Type B pancreatic cell (in vitro differentiated cells): ENCODE measurements at regions not wholly inside any gene's neighbourhood (a gene's known extent, or its start where the extent isn't known, plus 50 kb on each side); places are given as distances from the start of the nearest gene placed in this dataset.

ENCODE experiments used
- DNase-seq: peaks from one replicate; pipeline ENCODE4 v3.0.0; 2021; ENCODE audit warnings: mixed read lengths; ENCODE audit not compliant: unreplicated experiment; ENCODE audit errors: extremely low spot score
- H3K27ac Mint-ChIP-seq: 2 replicates; pipeline ENCODE4 v1.8.0; 2021; ENCODE audit warnings: mild to moderate bottlenecking, mixed read lengths
- H3K27me3 Mint-ChIP-seq: 2 replicates; pipeline ENCODE4 v1.8.0; 2021; ENCODE audit warnings: mixed read lengths
- H3K36me3 Mint-ChIP-seq: 2 replicates; pipeline ENCODE4 v1.8.0; 2021; ENCODE audit warnings: mixed read lengths
- H3K4me1 Mint-ChIP-seq: one replicate; pipeline ENCODE4 v1.8.0; 2021; ENCODE audit warnings: mixed read lengths; ENCODE audit not compliant: unreplicated experiment
- H3K4me3 Mint-ChIP-seq: 2 replicates; pipeline ENCODE4 v1.8.0; 2021; ENCODE audit warnings: mild to moderate bottlenecking, mixed read lengths
- H3K9me3 Mint-ChIP-seq: 2 replicates; pipeline ENCODE4 v1.8.0; 2021; ENCODE audit warnings: mixed read lengths
- TF ChIP-seq, protein P1 (sequence below): fragments of 200-600 bp; sonication (generic); conservative IDR thresholded peaks from 2 replicates; pipeline ENCODE4 v1.5.0; 2021; ENCODE audit warnings: antibody characterized with exemption, mild to moderate bottlenecking

DNA sequence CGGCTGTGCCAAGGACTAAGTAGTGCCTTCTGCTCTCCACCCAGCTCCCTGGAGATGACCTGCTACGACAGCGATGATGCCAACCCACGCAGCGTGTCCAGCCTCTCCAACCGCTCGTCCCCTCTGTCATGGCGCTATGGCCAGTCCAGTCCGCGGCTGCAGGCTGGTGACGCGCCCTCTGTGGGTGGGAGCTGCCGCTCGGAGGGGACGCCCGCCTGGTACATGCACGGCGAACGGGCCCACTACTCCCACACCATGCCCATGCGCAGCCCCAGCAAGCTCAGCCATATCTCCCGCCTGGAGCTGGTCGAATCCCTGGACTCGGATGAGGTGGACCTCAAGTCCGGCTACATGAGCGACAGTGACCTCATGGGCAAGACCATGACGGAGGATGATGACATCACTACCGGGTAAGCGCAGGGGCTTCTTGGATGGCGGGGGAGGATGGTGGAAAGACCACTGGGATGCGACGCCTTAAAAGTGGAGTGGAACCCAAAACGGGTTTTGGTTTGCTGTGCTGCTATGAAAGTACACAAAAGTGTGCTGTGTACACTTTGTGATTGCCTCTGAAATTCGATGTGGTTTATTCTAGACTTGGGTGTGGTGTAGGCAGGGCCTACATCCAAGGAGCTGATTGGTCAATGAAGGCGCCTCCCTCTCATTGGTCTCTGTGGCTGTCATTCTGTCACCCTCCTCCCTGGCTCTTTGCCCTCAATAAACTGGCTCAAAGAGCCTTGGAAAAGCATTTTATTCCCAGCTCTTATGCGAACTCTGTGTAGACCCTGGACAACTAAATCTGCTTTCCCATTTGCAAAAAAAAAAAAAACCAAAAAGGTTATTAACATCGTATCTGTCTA lies 110.4 kb upstream of the IPO9 start:
- H3K36me3 Mint-ChIP-seq, result peaks cover 21% of the 10 kb centered on the region
- H3K27ac Mint-ChIP-seq, result no peak overlapping the region
- no peak for DNase-seq
- peaks cover 43% of the 10 kb centered on the region for H3K4me1 Mint-ChIP-seq
- H3K4me3 Mint-ChIP-seq, result no peak overlapping the region
- TF ChIP-seq, protein P1, sequence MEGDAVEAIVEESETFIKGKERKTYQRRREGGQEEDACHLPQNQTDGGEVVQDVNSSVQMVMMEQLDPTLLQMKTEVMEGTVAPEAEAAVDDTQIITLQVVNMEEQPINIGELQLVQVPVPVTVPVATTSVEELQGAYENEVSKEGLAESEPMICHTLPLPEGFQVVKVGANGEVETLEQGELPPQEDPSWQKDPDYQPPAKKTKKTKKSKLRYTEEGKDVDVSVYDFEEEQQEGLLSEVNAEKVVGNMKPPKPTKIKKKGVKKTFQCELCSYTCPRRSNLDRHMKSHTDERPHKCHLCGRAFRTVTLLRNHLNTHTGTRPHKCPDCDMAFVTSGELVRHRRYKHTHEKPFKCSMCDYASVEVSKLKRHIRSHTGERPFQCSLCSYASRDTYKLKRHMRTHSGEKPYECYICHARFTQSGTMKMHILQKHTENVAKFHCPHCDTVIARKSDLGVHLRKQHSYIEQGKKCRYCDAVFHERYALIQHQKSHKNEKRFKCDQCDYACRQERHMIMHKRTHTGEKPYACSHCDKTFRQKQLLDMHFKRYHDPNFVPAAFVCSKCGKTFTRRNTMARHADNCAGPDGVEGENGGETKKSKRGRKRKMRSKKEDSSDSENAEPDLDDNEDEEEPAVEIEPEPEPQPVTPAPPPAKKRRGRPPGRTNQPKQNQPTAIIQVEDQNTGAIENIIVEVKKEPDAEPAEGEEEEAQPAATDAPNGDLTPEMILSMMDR, result no peak
- no peaks in the 10 kb centered on the region for H3K9me3 Mint-ChIP-seq
- H3K27me3 Mint-ChIP-seq, result no peaks in the 10 kb centered on the region

- Mint-ChIP-seq H3K27ac (no peak overlapping the region), H3K4me1 (peaks cover 45% of the 10 kb centered on the region), H3K36me3 (peaks cover 17% of the 10 kb centered on the region), H3K4me3 (no peak overlapping the region), H3K27me3 (no peaks in the 10 kb centered on the region), H3K9me3 (no peaks in the 10 kb centered on the region)
- TF ChIP-seq, protein P1, result no peak
- no peak for DNase-seq
Observed at GRCh38 chr1:201719812-201720521, 109.0 kb upstream of the IPO9 start.

DNA sequence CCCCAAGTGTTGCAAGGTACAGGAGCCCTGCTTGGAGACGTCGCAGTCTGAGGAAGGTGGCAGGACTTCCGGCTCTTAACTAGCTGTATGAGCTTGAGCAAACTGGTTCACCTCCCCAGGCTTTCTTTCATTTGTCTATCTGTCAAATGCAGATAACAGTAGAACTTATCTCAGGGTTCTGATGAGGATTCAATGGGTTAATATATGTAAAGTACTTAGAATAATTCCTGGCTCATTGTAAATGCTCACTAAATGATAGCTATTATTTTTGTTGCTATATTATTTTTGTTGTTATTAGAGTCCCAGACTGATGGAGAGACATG lies 108.5 kb upstream of the IPO9 start:
- Mint-ChIP-seq H3K27ac (no peak overlapping the region), H3K4me3 (peak overlapping the region; percentile 15), H3K4me1 (peaks cover 50% of the 10 kb centered on the region), H3K36me3 (peaks cover 17% of the 10 kb centered on the region), H3K27me3 (no peaks in the 10 kb centered on the region), H3K9me3 (no peaks in the 10 kb centered on the region)
- DNase-seq, result no peak
- TF ChIP-seq, protein P1, result no peak

GRCh38 chr1:201721082-201722049 lies 107.6 kb upstream of the IPO9 start:
- Mint-ChIP-seq H3K4me1 (peaks cover 50% of the 10 kb centered on the region), H3K4me3 (peak overlapping the region; percentile 15), H3K9me3 (no peaks in the 10 kb centered on the region), H3K27me3 (no peaks in the 10 kb centered on the region), H3K36me3 (peaks cover 17% of the 10 kb centered on the region), H3K27ac (no peak overlapping the region)
- no peak for DNase-seq
- TF ChIP-seq, protein P1, result no peak

- no peaks in the 10 kb centered on the region for H3K9me3 Mint-ChIP-seq
- peaks cover 6% of the 10 kb centered on the region for H3K36me3 Mint-ChIP-seq
- H3K4me3 Mint-ChIP-seq, result no peak overlapping the region
- H3K27me3 Mint-ChIP-seq, result no peaks in the 10 kb centered on the region
- no peak for DNase-seq
- H3K27ac Mint-ChIP-seq, result no peak overlapping the region
- peaks cover 54% of the 10 kb centered on the region for H3K4me1 Mint-ChIP-seq
- TF ChIP-seq, protein P1, result no peak
Observed at GRCh38 chr1:201724039-201724765, 104.8 kb upstream of the IPO9 start.
